IMR-90 (cell line): ENCODE measurements at regions not wholly inside any gene's neighbourhood (a gene's known extent, or its start where the extent isn't known, plus 50 kb on each side); places are given as distances from the start of the nearest gene placed in this dataset.

Source experiments
- ATAC-seq: fragments of 200-7000 bp; cut with Tn5 transposase; 2 replicates; pipeline ENCODE4 v1.9.1; 2020; ENCODE audit warnings: low read depth, mild to moderate bottlenecking, moderate library complexity
- BruUV-seq: library from RNA; stranded (reverse); fragments of 400-500 nt; replicated peaks from 2 replicates; lab custom pipeline; 2021; lab: Mats Ljungman, UMichigan
- CTCF ChIA-PET: fragments of 300-600 bp; formaldehyde crosslinking; extraction: SDS; loops from one replicate; lab custom pipeline; 2021; ENCODE audit warnings: antibody characterized with exemption; lab: Yijun Ruan, JAX
- POLR2A ChIA-PET: fragments of 300-600 bp; sonication (Branson Sonifier 250); formaldehyde crosslinking; loops from one replicate; lab custom pipeline; 2022; ENCODE audit warnings: antibody characterized with exemption; ENCODE audit not compliant: unreplicated experiment; lab: Charles Lee
- DNase-seq: peaks from one replicate; pipeline ENCODE4 v3.0.0; 2013
- H2AFZ ChIP-seq: replicated peaks from 2 replicates; pipeline ENCODE3; 2013; ENCODE audit warnings: low read length, mild to moderate bottlenecking; ENCODE audit not compliant: poor library complexity
- H2AK5ac ChIP-seq: 2 replicates; pipeline ENCODE4 v1.6.1; 2013; ENCODE audit warnings: low read depth, low read length, inconsistent platforms
- H2AK9ac ChIP-seq: replicated peaks from 2 replicates; pipeline ENCODE3; 2013; ENCODE audit warnings: mild to moderate bottlenecking, low read depth, low read length, moderate library complexity; ENCODE audit not compliant: poor library complexity
- H2BK120ac ChIP-seq: 2 replicates; pipeline ENCODE4 v1.6.1; 2013; ENCODE audit warnings: low read depth, low read length, inconsistent platforms
- H2BK15ac ChIP-seq: 3 replicates; pipeline ENCODE4 v1.6.1; 2013; ENCODE audit warnings: low read depth, low read length, inconsistent platforms
- H2BK20ac ChIP-seq: 2 replicates; pipeline ENCODE4 v1.6.1; 2013; ENCODE audit warnings: low read depth, mild to moderate bottlenecking, inconsistent platforms, low read length, moderate library complexity
- H2BK5ac ChIP-seq: 2 replicates; pipeline ENCODE4 v1.6.1; 2013; ENCODE audit warnings: mild to moderate bottlenecking, low read depth, low read length, inconsistent platforms; ENCODE audit not compliant: poor library complexity, severe bottlenecking
- H3K14ac ChIP-seq: replicated peaks from 2 replicates; pipeline ENCODE4 v1.6.1; 2013; ENCODE audit warnings: low read depth, low read length, inconsistent platforms
- H3K18ac ChIP-seq: 2 replicates; pipeline ENCODE4 v1.6.1; 2013; ENCODE audit warnings: low read depth, low read length, control low read depth
- H3K23ac ChIP-seq: 2 replicates; pipeline ENCODE4 v1.6.1; 2013; ENCODE audit warnings: low read depth, low read length, inconsistent platforms
- H3K27ac ChIP-seq: 2 replicates; pipeline ENCODE4 v1.5.1; 2013; ENCODE audit warnings: mild to moderate bottlenecking, control low read depth, low read length; ENCODE audit not compliant: insufficient read depth
- H3K27me3 ChIP-seq: 2 replicates; pipeline ENCODE4 v1.6.1; 2013; ENCODE audit warnings: low read length; ENCODE audit not compliant: control insufficient read depth, insufficient read depth
- H3K36me3 ChIP-seq: 2 replicates; pipeline ENCODE4 v1.6.1; 2013; ENCODE audit warnings: low read length, mixed read lengths; ENCODE audit not compliant: control insufficient read depth, insufficient read depth
- H3K4ac ChIP-seq: 2 replicates; pipeline ENCODE4 v1.6.1; 2013; ENCODE audit warnings: low read depth, low read length, inconsistent platforms
- H3K4me1 ChIP-seq: 2 replicates; pipeline ENCODE4 v1.6.1; 2013; ENCODE audit warnings: low read length, mixed read lengths; ENCODE audit not compliant: control insufficient read depth, insufficient read depth
- H3K4me2 ChIP-seq: 2 replicates; pipeline ENCODE4 v1.6.1; 2013; ENCODE audit warnings: low read depth, mild to moderate bottlenecking, control low read depth, low read length, moderate library complexity
- H3K4me3 ChIP-seq: 2 replicates; pipeline ENCODE4 v1.5.1; 2013; ENCODE audit warnings: low read depth, mild to moderate bottlenecking, control low read depth, low read length, moderate library complexity; ENCODE audit not compliant: insufficient read depth
- H3K56ac ChIP-seq: 2 replicates; pipeline ENCODE4 v1.6.1; 2013; ENCODE audit warnings: low read length, inconsistent platforms; ENCODE audit not compliant: insufficient read depth; ENCODE audit errors: extremely low read depth
- H3K79me1 ChIP-seq, 2 experiments: 2 replicates each; pipeline ENCODE4 v1.6.1; 2013; ENCODE audit warnings: low read length in 2 of 2, inconsistent platforms in 1 of 2, low read depth in 1 of 2
- H3K9ac ChIP-seq: 2 replicates; pipeline ENCODE4 v1.6.1; 2013; ENCODE audit warnings: low read depth, low read length, control low read depth
- H3K9me1 ChIP-seq: 2 replicates; pipeline ENCODE4 v1.6.1; 2013; ENCODE audit warnings: low read length, inconsistent platforms; ENCODE audit not compliant: insufficient read depth
- H3K9me3 ChIP-seq: 2 replicates; pipeline ENCODE4 v1.6.1; 2013; ENCODE audit warnings: low read length; ENCODE audit not compliant: control insufficient read depth, insufficient read depth
- H4K20me1 ChIP-seq: 2 replicates; pipeline ENCODE4 v1.6.1; 2013; ENCODE audit warnings: low read length, inconsistent platforms; ENCODE audit not compliant: insufficient read depth
- H4K5ac ChIP-seq: 2 replicates; pipeline ENCODE4 v1.6.1; 2013; ENCODE audit warnings: mild to moderate bottlenecking, low read depth, low read length, control low read depth
- H4K8ac ChIP-seq, 2 experiments: 2 replicates each; pipeline ENCODE4 v1.6.1; 2013; ENCODE audit warnings: low read depth in 2 of 2, low read length in 2 of 2, control low read depth in 1 of 2, inconsistent platforms in 1 of 2
- H4K91ac ChIP-seq: 2 replicates; pipeline ENCODE4 v1.6.1; 2013; ENCODE audit warnings: low read depth, low read length, inconsistent platforms; ENCODE audit not compliant: insufficient read depth
- CHD1 ChIP-seq: IDR thresholded peaks from 2 replicates; pipeline ENCODE4 v1.6.1; 2012; ENCODE audit warnings: low read depth, low read length, improper control_type of control experiment
- MAFK ChIP-seq: IDR thresholded peaks from 2 replicates; pipeline ENCODE4 v1.6.1; 2012; ENCODE audit warnings: low read depth, low read length, improper control_type of control experiment
- MAZ ChIP-seq: IDR thresholded peaks from 2 replicates; pipeline ENCODE4 v1.6.1; 2012; ENCODE audit warnings: low read depth, mild to moderate bottlenecking, low read length, improper control_type of control experiment, moderate library complexity, borderline replicate concordance
- MXI1 ChIP-seq: IDR thresholded peaks from 2 replicates; pipeline ENCODE4 v1.6.1; 2012; ENCODE audit warnings: low read depth, mild to moderate bottlenecking, low read length, moderate library complexity, borderline replicate concordance
- NFE2L2 ChIP-seq: fragments of 150-350 bp; IDR thresholded peaks from 2 replicates; pipeline ENCODE4 v1.6.1; 2016; ENCODE audit warnings: low read depth, mild to moderate bottlenecking, low read length
- RAD21 ChIP-seq: IDR thresholded peaks from 2 replicates; pipeline ENCODE4 v1.6.1; 2012; ENCODE audit warnings: low read length, improper control_type of control experiment
- RCOR1 ChIP-seq: IDR thresholded peaks from 2 replicates; pipeline ENCODE4 v1.6.1; 2012; ENCODE audit warnings: mild to moderate bottlenecking, low read length, improper control_type of control experiment; ENCODE audit not compliant: insufficient replicate concordance
- RFX5 ChIP-seq: IDR thresholded peaks from 2 replicates; pipeline ENCODE4 v1.8.0; 2012; ENCODE audit warnings: low read depth, mild to moderate bottlenecking, low read length, moderate library complexity
- USF2 ChIP-seq: fragments of 150-350 bp; IDR thresholded peaks from 2 replicates; pipeline ENCODE4 v1.6.1; 2017; ENCODE audit warnings: mild to moderate bottlenecking, antibody characterized with exemption, low read length, low read depth
- WGBS, 2 experiments: methylation state at CpG; one replicate each; pipeline versions ENCODE4 v1.1.5 to v1.1.7; 2013; ENCODE audit warnings: missing lambda C conversion rate in 2 of 2; ENCODE audit not compliant: insufficient read length in 1 of 2; ENCODE audit errors: extremely low coverage in 2 of 2; 5-methylcytosine and 5-hydroxymethylcytosine counted together
- dilution Hi-C: fragments of 300-500 bp; cut with HindIII; formaldehyde crosslinking; loops from one replicate; pipeline ENCODE4 v1.14.3; 2018; ENCODE audit warnings: low sequenced_read_pairs; ENCODE audit not compliant: unreplicated experiment
- in situ Hi-C: fragments of 300-500 bp; cut with MboI; formaldehyde crosslinking; loops from 3 replicates; pipeline ENCODE4 v1.14.3; 2019; ENCODE audit warnings: low sequenced_read_pairs, inconsistent platforms, mixed read lengths
- intact Hi-C: fragments of 100-400 bp; cut with micrococcal nuclease; formaldehyde crosslinking; loops from 2 replicates; pipeline ENCODE4 v1.10.0; 2022
- TF ChIP-seq, protein P1 (sequence below): conservative IDR thresholded peaks from 2 replicates; pipeline ENCODE4 v1.5.1; 2012; ENCODE audit warnings: mild to moderate bottlenecking, low read depth, low read length, improper control_type of control experiment

- H2BK20ac ChIP-seq = 0 out of 2 replicates have a peak overlapping the region, but pooled peaks have one; percentile 59
- H2BK120ac ChIP-seq = peak overlapping the region; percentile 80; the same call in 1 of the 2 replicates
- no peak overlapping the region for H3K9ac ChIP-seq
- no peaks in the 10 kb centered on the region; the same call in 1 of the 2 replicates for H3K27me3 ChIP-seq
- no peaks in the 10 kb centered on the region for H3K9me3 ChIP-seq
- TF ChIP-seq MXI1 (no peak), NFE2L2 (no peak), CHD1 (no peak), MAFK (no peak), RAD21 (no peak), USF2 (no peak), RCOR1 (no peak), MAZ (no peak), RFX5 (no peak)
- TF ChIP-seq, protein P1, sequence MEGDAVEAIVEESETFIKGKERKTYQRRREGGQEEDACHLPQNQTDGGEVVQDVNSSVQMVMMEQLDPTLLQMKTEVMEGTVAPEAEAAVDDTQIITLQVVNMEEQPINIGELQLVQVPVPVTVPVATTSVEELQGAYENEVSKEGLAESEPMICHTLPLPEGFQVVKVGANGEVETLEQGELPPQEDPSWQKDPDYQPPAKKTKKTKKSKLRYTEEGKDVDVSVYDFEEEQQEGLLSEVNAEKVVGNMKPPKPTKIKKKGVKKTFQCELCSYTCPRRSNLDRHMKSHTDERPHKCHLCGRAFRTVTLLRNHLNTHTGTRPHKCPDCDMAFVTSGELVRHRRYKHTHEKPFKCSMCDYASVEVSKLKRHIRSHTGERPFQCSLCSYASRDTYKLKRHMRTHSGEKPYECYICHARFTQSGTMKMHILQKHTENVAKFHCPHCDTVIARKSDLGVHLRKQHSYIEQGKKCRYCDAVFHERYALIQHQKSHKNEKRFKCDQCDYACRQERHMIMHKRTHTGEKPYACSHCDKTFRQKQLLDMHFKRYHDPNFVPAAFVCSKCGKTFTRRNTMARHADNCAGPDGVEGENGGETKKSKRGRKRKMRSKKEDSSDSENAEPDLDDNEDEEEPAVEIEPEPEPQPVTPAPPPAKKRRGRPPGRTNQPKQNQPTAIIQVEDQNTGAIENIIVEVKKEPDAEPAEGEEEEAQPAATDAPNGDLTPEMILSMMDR = no peak
- H3K79me1 ChIP-seq = no peaks in the 10 kb centered on the region
- peak overlapping the region; percentile 14; the same call in 1 of the 2 replicates for H3K18ac ChIP-seq
- no peak overlapping the region for H3K27ac ChIP-seq
- no peak overlapping the region for H2BK5ac ChIP-seq
- ATAC-seq = no peak
- H3K23ac ChIP-seq = peak overlapping the region; percentile 80
- POLR2A ChIA-PET = no interaction called here
- H3K9me1 ChIP-seq = peaks cover 12% of the 10 kb centered on the region
- peaks cover 7% of the 10 kb centered on the region; the same call in 1 of the 2 replicates for H3K4me1 ChIP-seq
- BruUV-seq = no TSS peak
- peak overlapping the region; percentile 57 for H2AK9ac ChIP-seq
- no CpG with 5 or more reads among the region's 4 CpGs for WGBS, 2 experiments
- intact Hi-C loops (no loop called here), in situ Hi-C loops (no loop called here), dilution Hi-C loops (no loop called here)
- no peak overlapping the region for H2AFZ ChIP-seq
- H4K20me1 ChIP-seq = no peaks in the 10 kb centered on the region
- H3K56ac ChIP-seq = no peak overlapping the region
- CTCF ChIA-PET = interaction anchor here (0.6 kb wide), 1 partner anchor 115 kb away, joined by 3 read pairs; no protein-coding TSS in a partner anchor
- H2BK15ac ChIP-seq = no peak overlapping the region
- H4K5ac ChIP-seq = no peak overlapping the region
- H3K4me3 ChIP-seq = no peak overlapping the region
- H3K14ac ChIP-seq = peak overlapping the region; percentile 88
- no peak overlapping the region for H3K4me2 ChIP-seq
- H3K4ac ChIP-seq = peak overlapping the region; percentile 76
- no peak for DNase-seq
- no peaks in the 10 kb centered on the region for H3K36me3 ChIP-seq
- no peak overlapping the region; a peak in 1 of 4 replicates for H4K8ac ChIP-seq
- peak overlapping the region; percentile 51 for H4K91ac ChIP-seq
- no peak overlapping the region; the same call in none of the 2 replicates for H2AK5ac ChIP-seq
Observed at GRCh38 chr6:1242021-1242420, 69.9 kb upstream of the FOXQ1 start.
